GM21423 (cell line): ENCODE measurements at regions not wholly inside any gene's neighbourhood (a gene's known extent, or its start where the extent isn't known, plus 50 kb on each side); places are given as distances from the start of the nearest gene placed in this dataset.

Experiments used
- ATAC-seq: cut with Tn5 transposase; IDR thresholded peaks from one replicate; pipeline ENCODE4 v1.9.1; 2021; ENCODE audit warnings: mild to moderate bottlenecking, moderate library complexity; ENCODE audit not compliant: unreplicated experiment

GRCh38 chr5:125343015-125343414 is 596.6 kb upstream of the ZNF608 start:
- ATAC-seq = no peak

DNA sequence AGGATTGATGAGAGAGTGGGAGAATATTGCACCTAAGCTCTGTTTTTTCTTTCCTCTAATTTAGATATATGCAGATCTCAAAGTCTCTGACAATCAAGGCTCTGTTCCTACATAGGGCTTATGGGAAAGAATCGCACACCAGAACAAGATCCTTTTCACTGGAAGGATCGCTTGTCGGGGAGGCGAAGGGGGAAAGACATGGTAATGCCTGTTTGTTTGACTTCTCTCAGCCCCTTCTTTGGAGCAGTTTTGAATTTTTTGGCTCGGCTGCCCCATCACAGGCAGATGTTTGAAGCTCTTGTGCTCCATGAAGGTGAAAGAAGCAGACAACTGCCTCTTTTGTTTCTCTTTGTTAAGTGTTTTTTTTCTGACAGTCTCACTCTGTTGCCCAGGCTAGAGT is 599.9 kb upstream of the ZNF608 start:
- no peak for ATAC-seq

DNA sequence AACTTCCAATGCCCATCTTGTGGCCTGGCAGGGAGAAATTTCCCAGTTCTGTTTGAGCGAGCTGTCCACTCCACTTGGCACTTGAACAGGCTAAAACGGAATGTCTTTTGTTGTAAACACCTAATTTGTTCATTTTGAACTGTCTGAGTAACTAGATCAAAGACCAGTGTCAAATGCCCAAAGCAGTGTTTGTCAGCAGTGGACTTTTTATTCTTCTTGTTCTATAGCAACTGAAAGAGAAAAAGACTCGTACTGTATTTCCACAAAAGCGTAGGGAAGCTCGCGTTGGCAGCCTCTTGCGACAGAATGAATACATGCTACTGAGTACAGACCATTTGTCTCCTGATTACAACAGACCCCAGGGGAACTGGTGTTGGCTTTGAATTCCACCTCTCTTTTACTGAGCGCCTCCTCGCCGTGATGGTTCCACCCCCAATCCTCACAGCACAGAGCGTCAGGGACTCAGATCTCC is 601.8 kb upstream of the ZNF608 start:
- no peak for ATAC-seq

GRCh38 chr5:125348936-125349831 is 602.7 kb upstream of the ZNF608 start:
- ATAC-seq = no peak

DNA sequence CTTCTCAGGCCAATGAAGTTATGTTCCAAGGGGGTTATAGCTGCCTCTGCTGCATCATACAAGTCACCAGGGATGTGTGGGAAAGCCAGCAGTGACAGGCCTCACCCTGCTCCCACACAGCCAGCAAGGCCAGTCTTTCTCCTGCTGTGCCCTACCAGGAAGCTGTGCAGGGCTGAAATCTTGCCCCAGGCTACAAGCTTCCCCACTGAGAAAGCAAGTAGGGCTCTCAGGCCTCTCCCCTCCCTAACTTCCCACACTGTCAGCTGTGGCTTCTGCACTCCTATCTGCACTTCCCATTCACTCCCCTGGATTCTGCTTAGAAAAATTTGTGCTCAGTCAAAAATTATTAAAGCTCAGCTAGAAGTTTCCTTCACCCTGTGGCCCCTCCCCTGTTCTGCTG is 611.2 kb upstream of the ZNF608 start:
- no peak for ATAC-seq

- ATAC-seq = no peak
These were observed 619.3 kb upstream of the ZNF608 start for GRCh38 chr5:125365747-125366146.

GRCh38 chr5:125367702-125368101 is 621.3 kb upstream of the ZNF608 start:
- no peak for ATAC-seq

- ATAC-seq = no peak
These were observed 624.2 kb upstream of the ZNF608 start for GRCh38 chr5:125370461-125371205.

DNA sequence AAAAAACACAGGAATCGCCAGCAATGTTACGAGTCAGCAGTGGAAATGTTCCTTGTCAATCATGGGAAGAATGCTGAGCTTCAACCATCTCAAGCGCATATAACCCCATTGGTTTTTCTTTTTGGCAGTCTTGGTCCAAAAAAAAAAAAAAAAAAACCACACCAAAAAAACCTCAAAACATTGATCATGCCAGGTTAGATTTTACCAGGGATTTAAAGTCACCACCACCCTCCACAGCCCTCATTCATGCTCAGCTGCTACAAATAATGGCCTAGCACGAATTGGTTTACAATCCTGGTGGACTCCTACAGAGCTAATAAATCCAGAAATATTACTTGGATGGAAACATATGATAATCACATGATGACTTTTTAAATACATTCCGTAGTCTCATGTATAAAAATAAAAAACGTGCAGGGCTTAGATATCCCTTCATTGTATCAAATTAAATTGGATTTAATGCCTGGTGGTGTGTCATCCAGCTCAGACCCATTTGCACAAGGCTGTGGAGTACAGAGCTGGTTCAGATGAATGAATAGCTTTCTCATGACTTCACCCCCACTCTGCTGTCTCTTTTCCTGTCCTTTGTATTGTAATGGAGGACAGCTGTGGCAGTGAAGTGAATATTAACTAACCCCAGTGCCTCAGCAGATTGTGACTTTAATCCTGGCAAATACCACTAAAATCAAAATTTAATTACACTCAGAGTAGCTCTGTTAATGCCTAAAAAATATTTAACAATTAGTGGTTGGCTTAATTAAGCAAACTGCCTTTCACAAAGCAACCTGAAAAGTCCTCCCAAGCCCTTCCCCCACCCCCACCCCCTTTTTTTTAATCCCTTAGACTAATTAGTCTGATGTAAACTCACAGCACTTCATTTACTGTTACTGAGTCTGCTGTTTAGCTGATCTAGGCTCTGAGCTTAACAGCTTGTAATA is 626.5 kb upstream of the ZNF608 start:
- no peak for ATAC-seq

DNA sequence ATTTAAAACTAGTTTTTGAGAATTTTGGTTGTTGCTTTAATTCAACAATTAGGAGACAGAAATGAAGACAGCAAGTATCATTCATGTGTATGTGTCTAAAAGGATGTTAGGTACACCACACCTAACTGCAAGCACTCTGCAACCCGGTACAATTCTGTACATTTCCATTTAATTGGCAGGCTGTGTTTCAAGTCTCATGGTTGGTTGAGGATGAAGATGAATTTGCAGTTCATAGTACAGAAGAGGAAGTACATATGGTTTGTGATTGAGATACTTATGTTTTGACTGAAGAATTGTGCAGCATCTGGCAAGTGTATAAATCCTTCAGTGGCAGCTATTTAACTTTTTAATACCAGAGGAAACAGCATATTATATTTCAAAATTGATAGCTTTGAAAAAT is 628.7 kb upstream of the ZNF608 start:
- ATAC-seq = no peak

- no peak for ATAC-seq
These were observed 629.7 kb upstream of the ZNF608 start for GRCh38 chr5:125376059-125376641.

DNA sequence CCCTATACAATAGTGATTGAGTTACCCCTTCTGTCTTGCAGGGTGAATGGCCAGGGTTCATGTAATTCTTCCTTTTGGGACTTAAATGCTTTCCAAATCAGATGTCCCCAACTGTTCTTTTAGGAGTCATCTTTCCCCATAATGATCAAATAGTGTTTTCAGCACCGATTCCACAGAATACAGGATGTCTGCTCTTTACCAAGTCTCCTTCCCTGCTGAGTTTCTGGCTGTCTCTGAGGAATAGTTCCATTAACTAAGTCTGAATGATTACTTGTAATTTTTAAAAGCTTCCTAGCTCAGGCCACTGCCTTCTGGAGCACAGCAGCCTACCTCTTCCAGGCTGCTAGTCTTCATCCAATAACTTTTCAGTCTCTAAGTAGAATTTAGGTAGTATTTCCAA is 630.7 kb upstream of the ZNF608 start:
- ATAC-seq = no peak

DNA sequence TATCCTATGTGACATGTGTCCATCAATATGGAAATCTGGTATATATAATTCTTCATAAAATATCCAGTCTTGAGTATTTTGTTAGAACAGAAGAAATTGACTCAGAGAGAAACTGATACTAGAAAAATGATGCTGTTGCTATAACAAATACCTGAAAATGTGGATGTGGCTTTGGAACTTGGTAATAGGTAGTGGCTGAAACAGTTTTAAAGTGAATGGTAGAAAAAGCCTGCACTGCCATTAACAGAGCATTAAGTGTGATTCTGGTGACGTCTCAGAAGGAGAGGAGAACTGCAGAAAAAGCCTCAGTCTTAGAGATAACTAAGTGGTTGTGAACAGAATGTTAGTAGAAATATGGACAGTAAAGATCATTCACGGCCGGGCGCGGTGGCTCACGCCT is 634.9 kb upstream of the ZNF608 start:
- no peak for ATAC-seq

DNA sequence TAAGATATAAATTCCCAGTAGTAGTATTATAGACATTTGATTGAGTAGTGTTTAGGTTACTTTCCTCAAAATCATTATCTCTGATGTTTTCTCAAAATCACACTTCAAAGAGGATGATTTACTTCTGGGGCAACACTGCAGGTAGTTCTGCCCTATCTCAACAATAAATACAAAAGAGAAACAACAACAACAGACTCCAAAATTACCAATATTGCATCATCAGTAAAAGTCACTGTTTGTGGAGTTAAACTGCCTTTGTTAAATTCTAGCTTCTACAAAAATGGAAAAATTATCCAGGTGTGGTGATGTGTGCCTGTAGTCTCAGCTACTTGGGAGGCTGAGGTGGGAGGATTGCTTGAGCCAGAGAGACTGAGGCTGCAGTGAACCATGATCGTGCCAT is 637.6 kb upstream of the ZNF608 start:
- ATAC-seq = no peak

- ATAC-seq = no peak
These were observed 643.9 kb upstream of the ZNF608 start for GRCh38 chr5:125390326-125390725.

- ATAC-seq = no peak
These were observed 646.9 kb upstream of the ZNF608 start for GRCh38 chr5:125393221-125393815.

- ATAC-seq = no peak
These were observed 648.3 kb upstream of the ZNF608 start for GRCh38 chr5:125394661-125395280.

GRCh38 chr5:125396462-125396861 is 650.0 kb upstream of the ZNF608 start:
- ATAC-seq = no peak

- ATAC-seq = no peak
These were observed 652.0 kb upstream of the ZNF608 start for GRCh38 chr5:125398466-125398865.

DNA sequence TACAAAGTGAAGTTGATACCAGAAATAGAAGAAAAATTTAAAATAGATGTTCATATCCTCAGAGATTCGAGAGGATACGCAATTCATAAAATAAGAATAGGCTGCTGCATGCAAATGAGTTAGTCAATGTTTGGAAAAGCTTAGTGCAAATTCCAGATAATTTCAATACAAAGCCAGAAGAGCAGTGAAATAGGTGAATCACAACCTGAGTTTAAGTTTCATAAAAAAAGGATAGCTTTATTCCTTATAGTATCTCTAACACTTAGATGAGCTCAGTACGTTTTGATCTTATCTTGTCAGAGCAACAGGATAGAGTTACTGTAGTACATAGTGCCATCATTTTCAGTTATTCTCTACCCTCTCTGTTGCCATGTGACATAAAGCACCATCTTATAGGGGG is 653.4 kb upstream of the ZNF608 start:
- ATAC-seq = no peak
